Fibroblast of skin of back (primary cell): ENCODE measurements at regions not wholly inside any gene's neighbourhood (a gene's known extent, or its start where the extent isn't known, plus 50 kb on each side); places are given as distances from the start of the nearest gene placed in this dataset.
A peak's percentile ranks its signal among the peaks of the same experiment; 100 is the strongest.
"Not testable (repeated sequence)": the region's sequence is repeated elsewhere in the genome, so short reads cannot be mapped to it uniquely, and the experiment has no call there.

Experiments used
- DNase-seq: peaks from one replicate; pipeline ENCODE4 v3.0.0-alpha.2; 2013

- no peak for DNase-seq
These were observed 91.1 kb upstream of the TLE4 start for GRCh38 chr9:79480639-79481038.

GRCh38 chr9:79481846-79482477 is 89.8 kb upstream of the TLE4 start:
- DNase-seq, result peak; percentile 35

- no peak for DNase-seq
These were observed 86.5 kb upstream of the TLE4 start for GRCh38 chr9:79485258-79485657.

GRCh38 chr9:79489261-79490000 is 82.3 kb upstream of the TLE4 start:
- peak; percentile 66 for DNase-seq

GRCh38 chr9:79490657-79491248 is 81.0 kb upstream of the TLE4 start:
- DNase-seq, result no peak

GRCh38 chr9:79492092-79493009 is 79.4 kb upstream of the TLE4 start:
- DNase-seq, result peak; percentile 12

- not testable (repeated sequence) for DNase-seq
These were observed 71.4 kb upstream of the TLE4 start for GRCh38 chr9:79500196-79500864.

GRCh38 chr9:79501546-79501945 is 70.2 kb upstream of the TLE4 start:
- no peak for DNase-seq

- DNase-seq, result no peak
These were observed 64.0 kb upstream of the TLE4 start for GRCh38 chr9:79507801-79508200.

- no peak for DNase-seq
These were observed 59.5 kb upstream of the TLE4 start for GRCh38 chr9:79512251-79512650.
